Activated CD8-positive, alpha-beta T cell treated with anti-CD3 and anti-CD28 coated beads, Interleukin-2, amount 10 ng/mL, durations not matched to agents 7 days and 5 days (primary cell): ENCODE measurements at regions not wholly inside any gene's neighbourhood (a gene's known extent, or its start where the extent isn't known, plus 50 kb on each side); places are given as distances from the start of the nearest gene placed in this dataset.

ENCODE experiments used
- ATAC-seq: fragments of 150-1000 bp; cut with Tn5 transposase; one replicate; pipeline ENCODE4 v1.10.0; 2021; ENCODE audit warnings: moderate library complexity
- CTCF ChIA-PET: fragments of 350-600 bp; sonication (Branson Sonifier 250); formaldehyde crosslinking; loops from one replicate; lab custom pipeline; 2021; ENCODE audit warnings: antibody characterized with exemption; lab: Charles Lee
- POLR2A ChIA-PET: fragments of 350-600 bp; sonication (Branson Sonifier 250); formaldehyde crosslinking; loops from one replicate; lab custom pipeline; 2021; ENCODE audit warnings: antibody characterized with exemption; lab: Charles Lee
- DNase-seq: peaks from one replicate; pipeline ENCODE4 v3.0.0-alpha.2; 2020
- H3K27ac Mint-ChIP-seq: one replicate; pipeline ENCODE4 v1.8.0; 2021; ENCODE audit warnings: mild to moderate bottlenecking, mixed read lengths
- H3K27me3 Mint-ChIP-seq: one replicate; pipeline ENCODE4 v1.8.0; 2021; ENCODE audit warnings: low read depth, mixed read lengths
- H3K36me3 Mint-ChIP-seq: one replicate; pipeline ENCODE4 v1.8.0; 2021; ENCODE audit warnings: low read depth, mixed read lengths
- H3K4me1 Mint-ChIP-seq: one replicate; pipeline ENCODE4 v1.8.0; 2021; ENCODE audit warnings: low read depth, mixed read lengths
- H3K4me3 Mint-ChIP-seq: one replicate; pipeline ENCODE4 v1.8.0; 2021; ENCODE audit warnings: mild to moderate bottlenecking, mixed read lengths
- H3K9me3 Mint-ChIP-seq: one replicate; pipeline ENCODE4 v1.8.0; 2022; ENCODE audit warnings: mixed read lengths; ENCODE audit not compliant: insufficient read depth

- DNase-seq (no peak), ATAC-seq (no peak)
- Mint-ChIP-seq H3K9me3 (peaks cover 23% of the 10 kb centered on the region), H3K27me3 (no peaks in the 10 kb centered on the region), H3K4me3 (no peak overlapping the region), H3K4me1 (no peaks in the 10 kb centered on the region), H3K27ac (no peak overlapping the region), H3K36me3 (no peaks in the 10 kb centered on the region)
- CTCF ChIA-PET: no interaction called here
- POLR2A ChIA-PET: no interaction called here
These were observed 1379.7 kb downstream of the CDH11 start for GRCh38 chr16:63742150-63742549.

GRCh38 chr16:63737633-63738032 lies 1384.2 kb downstream of the CDH11 start:
- H3K27me3 Mint-ChIP-seq: no peaks in the 10 kb centered on the region
- DNase-seq (no peak), ATAC-seq (no peak)
- ChIA-PET CTCF (no interaction called here), POLR2A (no interaction called here)
- H3K4me3 Mint-ChIP-seq: no peak overlapping the region
- no peak overlapping the region for H3K27ac Mint-ChIP-seq
- H3K9me3 Mint-ChIP-seq: peaks cover 7% of the 10 kb centered on the region
- H3K4me1 Mint-ChIP-seq: no peaks in the 10 kb centered on the region
- no peaks in the 10 kb centered on the region for H3K36me3 Mint-ChIP-seq

GRCh38 chr16:63735456-63735855 lies 1386.4 kb downstream of the CDH11 start:
- no peak for ATAC-seq
- peaks cover 8% of the 10 kb centered on the region for H3K9me3 Mint-ChIP-seq
- POLR2A ChIA-PET: no interaction called here
- no peaks in the 10 kb centered on the region for H3K4me1 Mint-ChIP-seq
- no peaks in the 10 kb centered on the region for H3K27me3 Mint-ChIP-seq
- H3K4me3 Mint-ChIP-seq: no peak overlapping the region
- H3K27ac Mint-ChIP-seq: no peak overlapping the region
- CTCF ChIA-PET: no interaction called here
- no peak for DNase-seq
- no peaks in the 10 kb centered on the region for H3K36me3 Mint-ChIP-seq

DNA sequence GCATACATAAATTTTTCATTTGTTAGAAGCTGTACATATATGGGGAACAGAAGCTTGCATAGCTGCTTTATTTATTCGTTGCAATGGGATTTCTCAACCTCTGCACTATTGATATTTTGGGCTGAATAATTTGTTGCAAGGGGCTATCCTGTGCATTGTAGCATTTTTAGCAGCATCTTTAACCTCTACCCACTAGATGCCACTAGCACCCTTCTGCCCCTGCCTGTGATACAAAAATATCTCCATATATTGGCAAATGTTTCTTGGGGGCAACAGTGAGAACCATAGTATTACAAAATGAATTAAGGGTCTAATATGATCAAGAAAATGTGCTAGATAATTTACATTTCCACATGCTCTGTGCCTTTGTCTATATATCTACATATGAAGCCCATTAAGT lies 1401.0 kb downstream of the CDH11 start:
- no peak for DNase-seq
- CTCF ChIA-PET: no interaction called here
- Mint-ChIP-seq H3K4me1 (no peaks in the 10 kb centered on the region), H3K4me3 (no peak overlapping the region), H3K27ac (no peak overlapping the region), H3K27me3 (no peaks in the 10 kb centered on the region), H3K9me3 (peaks cover 24% of the 10 kb centered on the region), H3K36me3 (no peaks in the 10 kb centered on the region)
- ATAC-seq: no peak
- POLR2A ChIA-PET: no interaction called here

DNA sequence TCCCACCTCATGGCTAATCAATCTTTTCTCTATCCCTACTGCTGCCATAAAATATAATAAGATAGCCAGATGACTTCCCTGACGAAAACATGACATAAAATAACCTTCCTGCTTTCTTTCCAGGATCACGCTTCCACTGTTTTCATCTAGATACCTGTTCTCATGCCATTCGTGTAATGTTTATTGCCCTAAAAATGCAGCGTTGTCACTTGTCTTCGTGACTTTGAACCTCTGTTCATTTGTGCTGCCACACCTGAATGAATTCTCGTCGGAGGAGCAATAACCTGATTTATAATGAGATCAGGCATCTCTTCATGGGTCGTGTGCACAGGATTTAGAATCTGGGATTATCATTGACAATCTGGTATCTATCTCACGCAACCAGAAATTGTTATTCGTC lies 1401.9 kb downstream of the CDH11 start:
- Mint-ChIP-seq H3K9me3 (peaks cover 25% of the 10 kb centered on the region), H3K27me3 (no peaks in the 10 kb centered on the region), H3K36me3 (no peaks in the 10 kb centered on the region), H3K4me1 (no peaks in the 10 kb centered on the region), H3K4me3 (no peak overlapping the region), H3K27ac (no peak overlapping the region)
- POLR2A ChIA-PET: no interaction called here
- CTCF ChIA-PET: no interaction called here
- no peak for DNase-seq
- ATAC-seq: no peak

- Mint-ChIP-seq H3K27ac (no peak overlapping the region), H3K9me3 (peaks cover 22% of the 10 kb centered on the region), H3K4me3 (no peak overlapping the region), H3K4me1 (no peaks in the 10 kb centered on the region), H3K36me3 (no peaks in the 10 kb centered on the region), H3K27me3 (no peaks in the 10 kb centered on the region)
- ChIA-PET POLR2A (no interaction called here), CTCF (no interaction called here)
- ATAC-seq: no peak
- DNase-seq: no peak
These were observed 1404.1 kb downstream of the CDH11 start for GRCh38 chr16:63717806-63718205.

DNA sequence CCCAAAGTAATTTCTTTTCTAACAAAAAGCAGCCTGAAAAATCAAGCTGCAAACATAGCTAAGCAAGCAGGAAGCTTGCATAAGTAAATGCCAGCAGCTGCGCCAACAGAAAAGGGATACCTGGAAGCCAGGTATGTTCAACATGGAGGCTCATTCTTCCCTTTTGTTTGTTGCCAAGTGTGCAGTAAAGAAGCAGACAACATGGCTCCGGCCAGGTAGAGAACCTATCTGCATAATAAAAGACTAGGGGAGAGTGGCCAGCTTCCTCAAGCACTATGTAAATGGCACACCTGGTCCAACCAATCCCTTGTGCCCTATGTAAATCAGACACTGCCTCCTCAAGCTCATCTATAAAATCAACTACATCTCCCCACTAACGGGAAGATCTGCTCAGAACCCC lies 1407.0 kb downstream of the CDH11 start:
- Mint-ChIP-seq H3K9me3 (peaks cover 13% of the 10 kb centered on the region), H3K4me1 (no peaks in the 10 kb centered on the region), H3K36me3 (no peaks in the 10 kb centered on the region), H3K4me3 (no peak overlapping the region), H3K27me3 (no peaks in the 10 kb centered on the region), H3K27ac (no peak overlapping the region)
- ChIA-PET POLR2A (no interaction called here), CTCF (no interaction called here)
- DNase-seq (no peak), ATAC-seq (no peak)

DNA sequence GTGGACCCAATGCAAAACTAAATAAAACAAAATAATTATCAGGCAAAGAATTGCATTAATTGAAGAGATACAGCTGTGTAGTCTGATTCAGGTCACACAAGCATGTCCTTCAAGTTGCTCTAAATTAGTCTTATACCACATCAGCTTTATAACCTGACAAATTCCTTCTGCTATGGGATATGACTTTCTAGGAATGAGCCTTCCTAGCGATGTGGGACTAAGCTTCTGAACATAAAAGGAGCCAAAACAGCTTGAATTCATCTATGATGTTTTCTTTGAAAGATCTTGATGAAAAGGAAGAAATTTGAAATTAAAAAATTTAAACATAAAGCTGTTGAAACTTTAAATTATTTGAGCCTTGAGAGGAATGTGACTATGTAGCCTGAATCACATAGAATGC lies 1409.1 kb downstream of the CDH11 start:
- Mint-ChIP-seq H3K36me3 (no peaks in the 10 kb centered on the region), H3K27ac (no peak overlapping the region), H3K4me1 (no peaks in the 10 kb centered on the region), H3K27me3 (no peaks in the 10 kb centered on the region), H3K4me3 (no peak overlapping the region), H3K9me3 (peaks cover 16% of the 10 kb centered on the region)
- ATAC-seq: no peak
- POLR2A ChIA-PET: no interaction called here
- CTCF ChIA-PET: no interaction called here
- DNase-seq: no peak

DNA sequence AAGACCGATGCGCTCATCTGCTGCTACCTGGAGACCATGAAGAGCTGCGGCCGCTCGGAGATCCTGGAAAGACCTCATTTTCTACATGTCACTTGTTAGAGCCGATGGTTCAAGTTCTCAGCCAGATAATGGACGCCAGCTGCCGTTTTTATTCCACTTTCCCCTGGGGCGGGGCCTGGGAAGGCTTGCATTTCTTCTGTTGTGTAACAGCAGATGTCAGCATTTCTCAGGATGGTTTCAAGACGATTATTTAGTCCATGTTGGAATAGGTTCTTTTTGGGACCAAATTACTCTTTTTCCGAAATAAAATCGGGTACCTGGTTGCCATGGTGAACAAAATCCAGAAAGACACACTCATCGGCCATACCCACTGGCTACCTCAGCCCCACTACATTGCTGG lies 1418.3 kb downstream of the CDH11 start:
- no peak for ATAC-seq
- peaks cover 24% of the 10 kb centered on the region for H3K9me3 Mint-ChIP-seq
- no peaks in the 10 kb centered on the region for H3K36me3 Mint-ChIP-seq
- CTCF ChIA-PET: no interaction called here
- no peak overlapping the region for H3K4me3 Mint-ChIP-seq
- no peaks in the 10 kb centered on the region for H3K27me3 Mint-ChIP-seq
- POLR2A ChIA-PET: no interaction called here
- DNase-seq: no peak
- H3K4me1 Mint-ChIP-seq: no peaks in the 10 kb centered on the region
- no peak overlapping the region for H3K27ac Mint-ChIP-seq

DNA sequence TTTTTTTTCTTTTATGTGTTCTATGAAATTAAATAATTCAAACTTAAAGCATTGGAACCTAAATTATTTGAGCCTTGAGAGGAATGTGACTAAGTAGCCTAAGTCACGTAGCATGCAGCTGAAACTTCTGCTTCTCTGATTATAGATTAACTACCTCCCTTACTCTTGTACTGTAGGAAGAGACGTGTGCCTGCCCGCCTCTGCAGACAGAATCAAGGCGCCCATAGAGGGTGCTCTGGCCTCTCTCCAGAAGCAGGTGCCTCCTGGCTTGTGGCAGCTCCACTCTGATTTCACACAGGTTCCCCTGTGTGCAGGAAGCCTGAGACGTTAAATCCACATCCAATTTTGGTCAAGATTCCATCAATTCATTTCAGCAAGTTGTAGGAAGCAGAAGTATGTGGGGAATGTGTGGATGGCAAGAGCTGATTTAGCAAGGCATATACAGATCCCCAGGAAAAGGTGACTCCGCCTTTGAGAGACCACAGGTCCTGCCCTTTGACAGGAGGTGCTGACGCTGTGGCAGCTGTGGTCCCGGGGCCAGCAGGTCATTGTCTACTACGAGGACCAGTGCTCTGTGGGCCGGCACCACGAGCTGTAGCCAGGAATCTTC lies 1418.8 kb downstream of the CDH11 start:
- Mint-ChIP-seq H3K4me1 (no peaks in the 10 kb centered on the region), H3K27me3 (no peaks in the 10 kb centered on the region), H3K4me3 (no peak overlapping the region), H3K36me3 (no peaks in the 10 kb centered on the region), H3K9me3 (peaks cover 24% of the 10 kb centered on the region), H3K27ac (no peak overlapping the region)
- ChIA-PET CTCF (no interaction called here), POLR2A (no interaction called here)
- DNase-seq (no peak), ATAC-seq (no peak)

GRCh38 chr16:63697736-63698135 lies 1424.1 kb downstream of the CDH11 start:
- Mint-ChIP-seq H3K4me1 (no peaks in the 10 kb centered on the region), H3K36me3 (no peaks in the 10 kb centered on the region), H3K27ac (no peak overlapping the region), H3K9me3 (peaks cover 36% of the 10 kb centered on the region), H3K27me3 (no peaks in the 10 kb centered on the region), H3K4me3 (no peak overlapping the region)
- DNase-seq (no peak), ATAC-seq (no peak)
- ChIA-PET POLR2A (no interaction called here), CTCF (no interaction called here)

GRCh38 chr16:63695347-63695746 lies 1426.5 kb downstream of the CDH11 start:
- no peaks in the 10 kb centered on the region for H3K36me3 Mint-ChIP-seq
- DNase-seq (no peak), ATAC-seq (no peak)
- ChIA-PET POLR2A (no interaction called here), CTCF (no interaction called here)
- H3K4me1 Mint-ChIP-seq: no peaks in the 10 kb centered on the region
- no peak overlapping the region for H3K27ac Mint-ChIP-seq
- no peaks in the 10 kb centered on the region for H3K27me3 Mint-ChIP-seq
- H3K9me3 Mint-ChIP-seq: peaks cover 30% of the 10 kb centered on the region
- H3K4me3 Mint-ChIP-seq: no peak overlapping the region

- Mint-ChIP-seq H3K9me3 (peaks cover 31% of the 10 kb centered on the region), H3K4me1 (no peaks in the 10 kb centered on the region), H3K4me3 (no peak overlapping the region), H3K36me3 (no peaks in the 10 kb centered on the region), H3K27ac (no peak overlapping the region), H3K27me3 (no peaks in the 10 kb centered on the region)
- DNase-seq: no peak
- ChIA-PET CTCF (no interaction called here), POLR2A (no interaction called here)
- ATAC-seq: no peak
These were observed 1430.9 kb downstream of the CDH11 start for GRCh38 chr16:63690961-63691360.
